ENCODE measurements at regions not wholly inside any gene's neighbourhood (a gene's known extent, or its start where the extent isn't known, plus 50 kb on each side); places are given as distances from the start of the nearest gene placed in this dataset.
A peak's percentile ranks its signal among the peaks of the same experiment; 100 is the strongest.

DNA sequence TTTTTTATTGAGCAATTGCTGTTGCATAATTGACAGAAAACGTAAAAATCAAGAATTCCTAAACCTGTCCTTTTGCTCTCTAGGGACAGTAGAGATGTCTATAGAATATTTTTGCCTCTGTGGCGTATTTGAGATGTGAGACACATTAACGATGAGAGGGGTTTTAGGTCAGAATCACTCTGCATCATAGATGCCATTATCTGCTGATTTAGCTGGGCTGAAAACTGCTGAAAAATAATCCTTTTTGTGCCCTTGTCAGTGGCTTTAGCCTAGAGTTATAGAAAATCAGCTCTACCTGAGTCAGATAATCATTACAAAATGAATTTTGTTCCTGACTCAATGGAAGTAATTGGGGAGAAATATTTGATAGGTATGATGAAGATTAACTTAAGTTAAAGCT is 767.8 kb upstream of the TENM3 start:
- no peak for DNase-seq (ENCODE audit: low spot score)

DNA sequence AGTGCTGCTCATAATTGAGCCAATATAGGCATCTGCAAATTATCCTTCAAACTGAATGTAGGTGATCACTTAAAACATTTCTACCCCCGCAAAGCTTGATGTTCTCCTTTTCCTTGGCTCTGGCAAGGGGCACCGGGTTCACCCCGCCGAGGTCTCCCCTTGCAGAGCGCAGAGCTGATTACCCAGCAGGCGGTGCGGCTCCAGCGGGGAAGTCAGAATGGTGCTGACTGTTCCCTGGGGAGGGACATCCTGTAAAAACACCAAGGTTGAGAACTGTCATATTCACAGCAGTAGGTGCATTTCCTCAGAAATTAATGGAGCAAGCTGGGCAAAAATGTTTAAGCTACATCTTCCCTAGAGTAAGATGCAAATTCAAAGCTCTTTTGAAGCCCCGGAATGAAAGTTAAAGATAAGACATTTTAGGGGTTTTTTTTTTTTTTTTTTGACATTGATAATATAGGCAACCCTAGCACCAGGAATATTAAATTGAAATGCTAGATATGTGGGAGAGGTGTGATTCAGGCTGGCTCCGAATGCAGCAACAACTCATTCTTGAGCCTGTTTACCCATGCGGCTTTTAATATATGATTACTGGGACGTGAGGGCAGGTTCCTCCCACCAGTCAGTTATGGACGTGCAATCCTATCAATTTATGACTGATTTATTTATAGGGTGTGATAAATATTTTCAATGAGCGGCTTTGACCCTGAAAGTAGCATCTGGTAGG is 767.3 kb upstream of the TENM3 start:
- DNase-seq (ENCODE audit: low spot score) = peak; percentile 19

DNA sequence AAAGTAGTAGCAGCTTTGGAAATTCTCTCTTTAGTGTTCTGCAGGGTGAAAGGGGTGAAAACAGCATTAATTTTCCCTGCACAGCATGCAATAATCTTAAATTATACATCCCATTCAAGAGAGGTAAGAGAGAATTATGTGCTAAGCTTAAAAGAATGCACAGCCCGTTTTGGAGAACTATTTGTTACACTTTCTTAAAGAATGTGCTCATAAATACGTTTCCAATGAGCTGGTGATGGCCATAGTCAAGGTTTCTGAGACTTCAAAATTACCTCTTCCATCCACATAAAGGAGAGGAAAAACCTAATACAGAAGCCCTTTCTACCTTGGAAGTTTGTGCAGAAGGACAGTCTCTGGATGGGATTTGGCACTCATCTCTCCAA is 766.7 kb upstream of the TENM3 start:
- no peak for DNase-seq (ENCODE audit: low spot score)

DNA sequence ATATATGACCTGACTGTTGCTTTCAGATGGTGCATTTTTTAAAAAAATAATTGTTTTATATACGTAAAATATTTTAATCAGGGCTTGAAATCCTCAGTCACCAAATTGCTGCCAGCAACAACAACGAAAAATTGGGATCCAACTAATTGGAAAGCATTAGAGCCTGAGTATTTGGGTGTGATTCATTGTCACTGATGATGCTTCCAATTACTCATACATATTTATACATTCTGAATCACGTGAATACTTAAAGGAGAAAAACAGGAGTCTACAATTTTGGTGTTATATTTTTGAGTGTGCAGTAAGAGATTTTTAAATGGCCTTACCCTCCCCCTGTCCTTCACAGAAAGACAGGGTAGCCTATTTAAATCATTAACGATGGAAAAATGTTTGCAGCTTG is 765.6 kb upstream of the TENM3 start:
- DNase-seq (ENCODE audit: low spot score) = no peak

DNA sequence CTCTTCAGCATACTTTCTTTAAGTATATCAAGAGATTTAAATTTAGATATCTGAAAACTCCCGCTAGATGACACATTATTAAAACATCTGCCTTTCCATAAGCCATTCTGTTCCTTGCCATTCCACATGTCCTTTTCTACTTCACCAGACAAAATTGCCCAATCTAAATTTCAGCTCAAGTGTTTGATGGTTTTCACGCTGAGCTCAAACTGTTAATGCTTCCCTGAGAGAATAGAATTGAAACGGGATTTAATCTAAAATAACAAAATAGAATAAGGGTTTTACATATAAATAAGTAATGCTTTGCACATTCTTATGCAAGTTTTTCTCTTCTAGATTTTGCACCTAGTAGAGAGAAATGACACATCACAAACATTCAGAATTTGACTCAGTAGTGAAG is 764.5 kb upstream of the TENM3 start:
- no peak for DNase-seq (ENCODE audit: low spot score)

DNA sequence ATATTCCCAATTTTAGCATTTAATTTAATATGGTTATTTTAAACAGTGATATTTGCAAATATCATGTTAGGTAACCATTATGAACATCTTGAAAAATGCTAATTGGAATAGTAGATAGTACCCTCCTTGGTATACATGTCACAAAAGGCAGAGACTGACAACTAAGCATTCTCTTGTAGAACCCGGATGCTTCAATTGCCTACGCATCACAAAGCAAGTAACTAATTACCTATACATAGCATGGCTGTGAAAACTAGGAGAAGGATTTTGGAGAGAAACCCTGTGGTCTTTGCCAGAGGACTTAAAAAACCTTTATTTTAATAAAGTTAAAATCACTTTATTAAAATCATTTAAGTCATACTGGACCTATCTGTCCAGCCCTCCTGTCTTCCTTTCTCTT is 764.1 kb upstream of the TENM3 start:
- no peak for DNase-seq (ENCODE audit: low spot score)

DNA sequence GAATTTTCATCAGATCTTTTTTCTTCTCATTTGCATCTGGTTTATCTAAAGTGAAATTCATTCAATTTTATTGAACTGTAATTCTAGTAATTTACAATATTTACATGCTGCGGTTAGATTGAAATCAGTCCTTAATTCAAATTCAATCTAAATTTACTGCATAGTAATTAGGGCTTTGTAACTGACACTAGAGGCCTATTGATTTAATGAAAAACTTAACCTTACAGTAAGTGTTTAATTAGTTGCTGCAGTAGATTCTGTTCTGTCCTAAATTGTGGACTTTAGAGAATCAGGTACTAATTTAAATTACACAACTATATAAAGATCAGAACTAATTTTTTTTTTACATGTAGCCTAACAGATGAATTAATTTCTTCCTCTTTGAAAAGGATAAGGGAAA is 758.8 kb upstream of the TENM3 start:
- no peak for DNase-seq (ENCODE audit: low spot score)

DNA sequence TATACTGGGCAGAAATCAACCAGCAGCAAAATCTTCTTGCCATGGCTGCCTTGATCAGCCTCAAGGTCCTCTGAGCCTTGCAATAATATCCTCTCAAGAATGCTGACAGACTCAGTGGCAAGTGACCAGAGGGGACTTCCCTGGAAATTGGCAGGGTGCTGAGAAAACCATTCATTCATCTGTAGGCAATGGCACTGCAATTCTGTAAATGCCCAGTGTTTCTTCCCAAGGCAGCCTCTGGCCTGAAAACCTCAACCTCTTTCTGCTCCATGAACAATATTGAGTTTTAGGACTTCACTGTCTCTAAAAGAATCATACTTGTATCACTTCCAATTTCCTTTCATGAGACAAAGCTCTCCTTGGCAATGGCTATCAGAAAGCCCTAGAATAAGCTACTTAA is 754.3 kb upstream of the TENM3 start:
- no peak for DNase-seq (ENCODE audit: low spot score)

DNA sequence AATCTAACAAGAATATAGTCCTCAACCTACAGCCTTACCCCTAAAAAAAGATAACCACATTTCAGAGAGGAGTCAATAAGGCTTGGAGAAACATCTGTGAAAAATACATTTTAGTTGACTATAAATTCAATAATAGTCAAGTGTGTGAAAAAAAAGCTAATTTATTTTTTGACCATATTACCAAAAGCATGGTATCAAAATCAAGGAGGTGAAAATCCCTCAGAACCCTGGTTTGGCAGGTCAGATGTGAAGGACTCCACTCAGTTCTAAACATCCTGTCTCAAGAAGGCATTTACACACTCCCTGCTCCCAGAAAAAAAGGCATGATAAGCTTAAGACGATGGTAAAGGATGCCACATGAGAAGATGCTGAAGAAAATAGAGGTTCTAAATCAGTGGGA is 745.1 kb upstream of the TENM3 start:
- DNase-seq (ENCODE audit: low spot score) = no peak

DNA sequence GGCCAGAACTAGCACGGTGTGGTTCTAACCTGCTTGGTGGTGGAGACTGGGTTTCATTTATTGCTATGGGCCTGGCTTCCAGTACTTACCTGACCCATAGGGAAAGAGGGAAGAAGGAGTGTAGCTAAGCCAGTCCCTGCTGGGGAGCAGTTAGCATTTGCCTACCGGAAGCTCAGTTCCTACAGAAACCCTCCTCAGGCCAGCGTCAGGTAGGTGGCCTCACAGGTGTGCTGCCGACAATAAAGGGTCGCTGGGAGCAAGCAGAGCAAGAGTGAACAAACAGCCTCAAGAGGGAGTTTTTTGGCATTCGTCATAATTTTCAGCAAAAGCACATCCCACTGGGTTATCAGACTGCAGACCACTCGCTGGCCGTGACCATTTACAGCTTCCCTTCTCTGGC is 740.6 kb upstream of the TENM3 start:
- DNase-seq (ENCODE audit: low spot score) = no peak

DNA sequence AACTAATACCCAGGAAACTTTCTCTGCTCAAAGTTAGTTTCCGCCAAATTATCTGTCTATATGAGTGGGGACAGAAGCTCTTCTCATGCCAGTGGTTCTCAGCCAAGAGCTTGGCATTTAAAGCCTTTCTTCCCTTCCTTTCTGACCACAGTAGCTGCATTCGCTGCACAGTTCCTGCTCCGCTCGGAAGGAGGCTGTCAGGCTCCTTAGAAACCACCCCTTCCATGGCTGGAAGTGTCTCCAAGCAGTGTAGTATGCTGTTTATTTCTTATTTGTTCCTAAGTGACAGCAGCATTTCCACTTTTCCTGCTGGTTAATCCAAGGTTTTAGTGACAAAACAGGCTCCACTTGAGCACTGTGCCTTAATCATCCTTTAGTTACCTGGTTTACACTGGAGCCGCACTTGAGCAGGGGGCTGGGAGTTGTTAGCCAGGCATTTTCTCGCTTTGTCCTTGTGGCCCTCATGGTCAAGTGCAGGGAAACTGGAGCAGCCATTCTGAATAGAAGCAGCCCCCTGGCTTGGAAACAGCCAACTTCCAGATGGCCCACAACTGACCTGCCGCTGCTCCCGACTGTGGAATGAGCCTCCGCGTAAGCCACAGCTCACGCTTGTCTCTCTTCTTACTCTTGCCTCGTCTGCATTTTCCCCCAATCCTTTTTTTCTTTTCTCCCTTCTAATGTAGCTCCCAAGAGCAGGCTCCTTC is 739.4 kb upstream of the TENM3 start:
- peak; percentile 33 for DNase-seq (ENCODE audit: low spot score)

DNA sequence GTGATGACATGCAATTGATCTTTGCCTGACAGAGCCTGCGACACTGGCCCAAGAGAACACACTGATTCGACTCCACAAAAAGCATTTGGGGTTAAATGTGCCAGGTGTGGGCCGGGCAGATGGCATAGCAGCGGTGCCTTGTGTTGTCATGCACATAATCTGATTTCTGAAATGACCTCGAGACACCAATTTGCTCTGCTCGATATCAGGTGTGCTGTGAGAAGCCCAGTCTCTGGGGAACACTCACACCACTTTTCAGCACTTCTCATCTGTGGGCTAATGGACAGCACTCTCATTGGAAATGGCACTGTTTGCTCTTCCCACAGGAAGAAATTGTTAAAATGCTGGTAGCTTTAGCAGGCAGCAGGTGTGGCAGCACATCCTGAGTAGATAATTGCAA is 738.3 kb upstream of the TENM3 start:
- no peak for DNase-seq (ENCODE audit: low spot score)

DNA sequence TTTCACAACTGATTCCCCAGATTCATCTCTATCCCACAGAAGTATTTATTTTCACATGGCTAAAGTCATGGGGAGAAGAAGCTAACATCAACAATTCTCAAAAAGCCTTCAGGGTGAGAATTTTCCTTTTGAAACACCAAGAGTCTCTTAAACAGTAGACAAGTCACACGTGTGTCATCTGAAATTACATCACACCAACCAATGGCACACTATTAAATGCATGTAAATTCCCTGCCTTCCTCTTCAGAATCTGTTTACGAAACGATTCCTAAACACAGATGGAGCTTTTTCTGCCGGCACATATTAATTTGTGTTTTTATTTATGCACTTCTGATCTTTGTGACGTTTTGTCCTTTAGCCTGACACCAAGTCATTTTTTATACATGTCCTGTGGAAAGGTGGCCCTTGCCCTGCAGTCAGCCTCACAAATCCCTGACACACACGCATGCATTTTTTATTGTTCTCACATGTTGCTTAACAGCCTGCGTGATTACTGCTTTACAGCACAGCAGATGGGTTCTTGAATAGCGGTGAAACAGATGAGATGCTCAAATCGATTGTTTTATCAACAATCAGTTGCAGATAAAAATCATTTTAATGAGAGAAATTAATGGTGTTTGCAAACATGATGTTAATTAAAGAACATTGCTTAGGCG is 735.9 kb upstream of the TENM3 start:
- no peak for DNase-seq (ENCODE audit: low spot score)

DNA sequence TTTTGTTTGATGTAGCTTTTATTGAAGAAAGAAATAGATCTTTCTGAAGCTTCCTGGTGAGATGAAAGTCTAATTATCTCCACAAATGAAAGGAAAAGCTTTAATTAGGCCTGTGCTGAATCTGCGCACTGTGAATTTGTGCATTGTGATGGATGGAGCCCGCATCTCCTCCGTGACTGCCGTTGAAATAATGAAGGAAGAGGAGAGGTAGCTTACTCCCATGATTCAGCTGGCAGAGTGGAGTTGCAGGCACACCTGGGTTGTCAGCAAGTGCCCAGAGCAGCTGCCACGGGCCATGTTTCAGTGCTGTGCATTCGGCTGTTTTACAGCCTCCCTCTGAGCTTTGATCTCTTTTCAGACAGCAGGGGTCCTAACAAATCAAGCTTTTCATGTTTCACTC is 735.3 kb upstream of the TENM3 start:
- no peak for DNase-seq (ENCODE audit: low spot score)

DNA sequence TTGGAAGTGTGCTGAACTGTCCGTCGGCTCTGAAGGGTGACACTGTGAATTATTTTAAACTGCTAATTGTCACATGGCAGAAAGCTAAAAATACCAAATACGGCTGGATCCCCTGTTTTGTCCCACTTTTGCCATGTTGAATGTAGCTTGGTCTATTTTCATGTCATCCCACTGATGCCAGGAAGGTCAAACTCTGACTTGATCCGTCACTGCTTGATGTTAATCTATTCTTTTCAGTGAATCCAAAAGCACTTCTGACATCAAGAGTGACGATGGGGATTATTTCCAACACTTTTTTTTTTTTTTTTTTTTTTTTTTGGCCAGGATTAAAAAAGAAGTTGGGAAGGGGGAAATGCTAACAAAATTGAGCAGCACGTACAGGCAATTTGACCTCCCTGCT is 734.6 kb upstream of the TENM3 start:
- no peak for DNase-seq (ENCODE audit: low spot score)

DNA sequence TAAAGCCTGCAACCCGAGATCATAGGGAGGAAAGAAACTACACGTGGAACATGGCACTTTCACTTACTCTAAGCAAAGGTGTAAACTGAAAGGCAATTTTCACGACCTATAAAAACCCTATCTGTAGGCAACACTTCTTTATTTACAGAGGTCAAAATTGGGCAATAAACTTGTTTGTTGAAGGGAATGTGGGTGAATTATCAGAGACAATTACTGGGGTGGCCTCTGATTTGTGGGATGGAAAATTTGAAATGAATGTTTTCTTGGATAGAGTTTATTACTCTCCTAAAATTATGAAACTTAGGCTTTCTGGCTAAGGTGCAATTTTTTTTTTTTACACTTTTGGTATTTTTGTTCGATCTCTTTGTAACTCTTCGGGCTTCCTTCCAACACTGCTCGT is 734.1 kb upstream of the TENM3 start:
- DNase-seq (ENCODE audit: low spot score) = no peak

DNA sequence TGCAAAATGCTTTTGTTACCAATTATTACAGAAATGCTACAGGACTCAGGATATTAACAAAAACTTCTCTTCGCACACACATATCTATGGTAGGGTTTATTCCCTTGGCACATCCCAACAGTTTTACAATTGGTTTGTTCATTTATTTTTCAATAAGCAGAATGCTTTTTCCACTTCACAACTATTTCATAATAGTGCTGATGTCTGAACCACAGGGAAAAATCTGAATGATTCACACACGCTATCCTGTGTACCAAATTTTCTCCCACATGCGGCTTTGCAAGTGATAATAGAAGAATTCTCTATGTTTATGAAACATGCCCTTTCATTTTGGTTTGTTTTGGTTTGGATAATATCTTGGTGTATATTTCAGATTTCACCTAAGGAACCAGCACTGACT is 725.7 kb upstream of the TENM3 start:
- DNase-seq (ENCODE audit: low spot score) = no peak

DNA sequence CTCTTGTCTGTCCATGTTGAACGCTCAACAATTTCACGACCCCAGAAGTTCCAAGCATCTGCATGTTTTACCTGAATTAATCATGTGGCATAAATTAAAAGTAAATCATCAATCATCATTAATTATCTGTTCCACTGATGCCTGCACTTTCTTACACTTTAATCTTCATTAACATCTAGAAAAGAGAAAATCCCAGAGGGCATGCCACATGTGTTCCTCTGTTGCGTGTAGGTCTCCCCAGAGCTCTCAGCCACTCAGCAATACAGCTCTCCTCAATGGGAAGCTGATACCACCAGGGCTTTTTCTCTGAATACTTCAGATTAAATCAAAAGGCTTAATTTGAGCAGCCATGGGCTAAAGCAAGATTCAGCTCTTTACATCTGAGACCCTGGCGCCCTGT is 722.4 kb upstream of the TENM3 start:
- DNase-seq (ENCODE audit: low spot score) = no peak

DNA sequence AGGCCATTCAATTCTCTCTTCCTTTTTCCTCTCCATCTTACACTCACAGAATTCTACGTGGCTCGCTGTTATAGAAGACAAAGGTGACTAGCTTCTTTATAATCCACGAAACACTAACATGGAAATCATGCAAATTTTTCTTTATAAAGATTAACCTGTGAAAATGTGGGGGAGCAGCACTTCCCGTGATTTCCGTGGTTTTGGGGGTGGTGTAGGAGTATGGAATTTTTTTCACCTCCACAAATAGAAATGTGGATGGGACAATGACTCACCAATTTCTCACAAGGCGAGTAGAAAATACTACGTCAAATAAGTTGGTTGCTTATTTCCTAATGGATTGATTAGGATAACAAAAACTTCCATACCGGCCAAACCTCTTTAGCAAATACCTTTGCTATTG is 719.2 kb upstream of the TENM3 start:
- no peak for DNase-seq (ENCODE audit: low spot score)

DNA sequence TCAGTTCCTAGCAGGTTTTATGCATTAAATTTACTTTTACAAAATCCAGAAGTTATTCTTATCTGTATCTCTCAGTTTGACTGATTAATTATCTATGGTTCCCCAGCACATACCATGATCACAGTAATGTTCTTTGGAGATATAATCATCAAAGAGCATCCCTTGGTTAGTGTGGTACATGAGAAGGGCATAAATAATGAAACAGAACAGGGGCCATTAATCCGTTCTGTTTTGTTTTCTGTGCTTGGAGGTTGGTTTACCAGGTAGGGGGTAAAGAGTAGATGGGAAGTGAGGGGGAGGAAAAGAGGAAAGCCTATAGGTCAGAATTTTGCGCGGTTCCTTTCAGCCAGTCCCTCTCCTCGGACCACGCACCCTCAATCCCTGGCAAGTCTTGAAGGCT is 718.7 kb upstream of the TENM3 start:
- DNase-seq (ENCODE audit: low spot score) = no peak

DNA sequence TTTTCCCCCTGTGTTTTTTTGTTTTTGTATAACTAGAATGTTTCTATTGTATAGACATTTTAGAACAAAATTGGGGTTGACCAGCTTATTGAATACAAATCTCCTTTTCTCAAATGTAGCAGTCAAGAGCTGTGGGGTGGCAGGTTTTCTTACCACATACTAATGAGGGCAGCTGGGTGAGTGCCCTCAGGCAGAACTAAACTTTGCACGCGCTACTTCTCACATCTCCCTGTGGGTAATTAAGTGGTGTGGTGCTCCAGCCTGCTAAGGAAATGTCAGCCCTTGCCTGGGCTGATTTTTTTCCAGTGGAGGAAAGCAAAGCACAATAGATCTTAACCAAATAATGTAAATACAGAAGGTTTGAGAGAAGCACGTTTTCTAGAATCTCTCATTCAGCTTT is 717.6 kb upstream of the TENM3 start:
- DNase-seq (ENCODE audit: low spot score) = no peak

DNA sequence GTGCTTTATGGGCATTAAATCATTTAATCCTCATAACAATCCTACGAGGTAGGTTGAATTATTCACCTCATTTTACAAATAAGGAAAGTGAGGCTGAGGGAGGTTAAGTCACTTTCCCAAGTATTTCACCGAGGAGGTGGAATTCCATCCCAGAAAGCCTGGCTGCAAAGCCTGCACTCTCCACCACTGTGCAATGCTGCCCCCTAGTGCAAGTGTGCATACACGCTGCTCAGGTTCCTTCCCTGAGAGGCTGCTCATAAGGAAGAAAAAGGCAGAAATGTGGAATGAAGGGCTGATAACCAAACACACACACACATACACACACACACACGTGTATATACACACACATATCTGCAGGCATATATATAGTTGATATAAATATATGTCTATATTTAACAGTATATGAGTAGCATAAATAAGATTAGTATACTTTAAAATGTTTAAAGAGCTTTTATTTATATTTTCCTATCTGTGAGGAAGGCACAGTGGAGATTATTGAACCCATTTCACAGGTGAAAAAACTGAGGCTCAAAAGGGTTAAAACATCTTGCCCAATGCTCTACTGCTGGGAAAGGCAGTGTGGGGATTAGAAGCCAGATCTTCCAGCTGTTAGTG is 714.5 kb upstream of the TENM3 start:
- DNase-seq (ENCODE audit: low spot score) = peak; percentile 58

DNA sequence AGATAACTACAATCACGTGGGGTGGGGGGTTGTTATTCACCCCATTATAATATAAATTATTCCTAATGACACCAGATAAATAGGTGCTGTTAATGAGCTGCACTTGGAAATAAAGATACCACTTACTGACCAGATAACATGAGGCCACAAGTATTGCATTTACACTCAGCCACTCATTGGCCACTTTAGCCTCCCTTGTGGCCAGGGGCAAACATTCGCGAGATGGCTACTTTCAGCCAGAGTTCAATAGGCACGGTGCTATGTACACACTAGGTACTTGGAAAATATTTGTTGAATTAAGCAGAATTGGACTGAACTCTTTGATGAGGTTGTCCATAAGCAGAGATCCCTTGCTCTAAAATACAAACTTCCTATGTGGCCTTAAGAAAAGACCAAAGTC is 713.7 kb upstream of the TENM3 start:
- DNase-seq (ENCODE audit: low spot score) = no peak

Data from umbilical cord (tissue), 1 donor.